ENCODE measurements at regions not wholly inside any gene's neighbourhood (a gene's known extent, or its start where the extent isn't known, plus 50 kb on each side); places are given as distances from the start of the nearest gene placed in this dataset.

GRCh38 chr18:51248685-51249084 lies 51.2 kb upstream of the MEX3C start:
- H3K4me3 ChIP-seq: no peak overlapping the region
- TF ChIP-seq CTCF (IDR thresholded peaks at IDR 0.05): no peak
- no peak for DNase-seq
- intact Hi-C loops (cut with DNase I): no loop called here
- peaks cover 0 to 19% of the 10 kb centered on the region in 2 donors for H3K27me3 ChIP-seq
- no peaks in the 10 kb centered on the region for H3K9me3 ChIP-seq
- H3K36me3 ChIP-seq: no peaks in the 10 kb centered on the region
- no peak overlapping the region for H3K27ac ChIP-seq
- no peak for ATAC-seq
- H3K4me1 ChIP-seq: no peaks in the 10 kb centered on the region

GRCh38 chr18:51250006-51250405 lies 52.5 kb upstream of the MEX3C start:
- no peak overlapping the region for H3K27ac ChIP-seq
- H3K27me3 ChIP-seq: peaks cover 0 to 19% of the 10 kb centered on the region in 2 donors
- intact Hi-C loops (cut with DNase I): no loop called here
- no peak for TF ChIP-seq CTCF (IDR thresholded peaks at IDR 0.05)
- no peak for ATAC-seq
- no peaks in the 10 kb centered on the region for H3K36me3 ChIP-seq
- H3K4me3 ChIP-seq: no peak overlapping the region
- H3K4me1 ChIP-seq: no peaks in the 10 kb centered on the region
- no peaks in the 10 kb centered on the region for H3K9me3 ChIP-seq
- DNase-seq: no peak

DNA sequence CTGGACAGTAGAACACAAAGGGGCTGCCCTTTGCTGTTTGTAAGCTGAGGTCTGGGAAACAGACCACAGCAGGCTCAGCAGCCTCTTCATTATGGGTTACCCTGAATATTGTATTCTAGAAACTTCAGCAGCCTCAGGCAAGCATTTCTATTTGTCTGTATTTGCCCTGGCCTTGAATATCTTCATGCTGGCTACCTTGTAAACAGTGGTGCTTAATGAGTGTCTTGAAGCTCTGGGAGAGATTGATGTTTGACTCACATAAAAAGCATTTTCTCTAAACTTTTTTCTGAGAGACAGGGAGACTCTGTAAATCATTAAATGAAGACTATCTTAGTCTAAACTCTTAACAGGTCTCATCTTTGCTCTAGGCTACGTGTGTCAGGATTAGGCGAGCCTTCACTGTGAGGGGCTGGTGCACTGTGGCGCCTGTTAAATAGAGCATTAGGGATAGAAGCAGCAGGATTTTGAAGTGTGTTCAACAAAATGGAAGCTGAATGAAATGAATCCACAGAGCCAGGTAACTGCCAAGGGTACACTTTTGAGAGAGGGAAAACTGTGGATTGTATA lies 53.1 kb upstream of the MEX3C start:
- H3K36me3 ChIP-seq: no peaks in the 10 kb centered on the region
- intact Hi-C loops (cut with DNase I): no loop called here
- no peak for DNase-seq
- no peak for ATAC-seq
- no peaks in the 10 kb centered on the region for H3K4me1 ChIP-seq
- no peak overlapping the region for H3K27ac ChIP-seq
- no peak overlapping the region for H3K4me3 ChIP-seq
- H3K9me3 ChIP-seq: no peaks in the 10 kb centered on the region
- TF ChIP-seq CTCF (IDR thresholded peaks at IDR 0.05): no peak
- H3K27me3 ChIP-seq: peaks cover 0 to 19% of the 10 kb centered on the region in 2 donors

- DNase-seq (no peak), ATAC-seq (no peak)
- H3K4me1 ChIP-seq: no peaks in the 10 kb centered on the region
- TF ChIP-seq CTCF (IDR thresholded peaks at IDR 0.05): no peak
- no peaks in the 10 kb centered on the region for H3K9me3 ChIP-seq
- no peak overlapping the region for H3K27ac ChIP-seq
- intact Hi-C loops (cut with DNase I): no loop called here
- no peak overlapping the region for H3K4me3 ChIP-seq
- H3K27me3 ChIP-seq: peaks cover 0 to 19% of the 10 kb centered on the region in 2 donors
- H3K36me3 ChIP-seq: no peaks in the 10 kb centered on the region
Observed at GRCh38 chr18:51251625-51252024, 54.1 kb upstream of the MEX3C start.

DNA sequence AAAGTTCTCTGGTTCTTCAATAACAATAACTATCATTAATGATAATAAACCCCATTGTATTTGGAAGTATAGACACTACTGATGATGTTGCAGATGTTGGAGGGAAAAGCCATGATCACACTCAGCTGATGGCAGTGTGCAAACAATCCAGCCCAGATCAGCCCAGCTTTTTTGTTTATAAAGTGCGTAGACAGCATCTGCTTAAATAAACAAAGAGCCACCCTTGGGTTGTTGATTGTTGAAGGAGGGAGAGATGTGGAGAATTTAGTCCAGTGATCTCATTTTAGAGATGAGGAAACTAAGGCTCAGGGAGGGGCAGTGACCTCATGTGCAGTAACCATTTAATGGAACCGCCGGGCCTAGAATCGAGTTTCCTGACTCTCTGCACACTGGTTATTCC lies 56.0 kb upstream of the MEX3C start:
- H3K27me3 ChIP-seq: peaks cover 0 to 19% of the 10 kb centered on the region in 2 donors
- H3K27ac ChIP-seq: no peak overlapping the region
- no peak for DNase-seq
- no peaks in the 10 kb centered on the region for H3K36me3 ChIP-seq
- intact Hi-C loops (cut with DNase I): no loop called here
- ATAC-seq: no peak
- H3K9me3 ChIP-seq: no peaks in the 10 kb centered on the region
- no peak for TF ChIP-seq CTCF (IDR thresholded peaks at IDR 0.05)
- no peaks in the 10 kb centered on the region for H3K4me1 ChIP-seq
- no peak overlapping the region for H3K4me3 ChIP-seq
